ENCODE measurements at regions not wholly inside any gene's neighbourhood (a gene's known extent, or its start where the extent isn't known, plus 50 kb on each side); places are given as distances from the start of the nearest gene placed in this dataset.

DNA sequence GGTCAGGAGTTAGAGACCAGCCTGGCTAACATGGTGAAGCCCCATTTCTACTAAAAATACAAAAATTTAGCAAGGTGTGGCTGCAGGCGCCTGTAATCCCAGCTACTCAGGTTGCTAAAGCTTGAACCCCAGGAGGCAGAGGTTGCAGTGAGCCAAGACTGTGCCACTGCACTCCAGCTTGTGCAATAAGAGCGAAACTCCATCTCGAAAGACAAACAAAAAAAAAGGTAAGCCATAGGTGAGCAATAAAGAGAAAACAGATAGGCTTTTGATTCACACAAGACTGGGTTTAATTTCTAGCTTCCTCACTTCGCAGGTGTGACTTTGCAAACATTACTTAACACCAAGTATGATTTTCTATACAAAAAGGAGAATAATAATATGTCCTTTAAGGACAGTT lies 72.3 kb upstream of the ACBD5 start:
- TF ChIP-seq, protein P1, sequence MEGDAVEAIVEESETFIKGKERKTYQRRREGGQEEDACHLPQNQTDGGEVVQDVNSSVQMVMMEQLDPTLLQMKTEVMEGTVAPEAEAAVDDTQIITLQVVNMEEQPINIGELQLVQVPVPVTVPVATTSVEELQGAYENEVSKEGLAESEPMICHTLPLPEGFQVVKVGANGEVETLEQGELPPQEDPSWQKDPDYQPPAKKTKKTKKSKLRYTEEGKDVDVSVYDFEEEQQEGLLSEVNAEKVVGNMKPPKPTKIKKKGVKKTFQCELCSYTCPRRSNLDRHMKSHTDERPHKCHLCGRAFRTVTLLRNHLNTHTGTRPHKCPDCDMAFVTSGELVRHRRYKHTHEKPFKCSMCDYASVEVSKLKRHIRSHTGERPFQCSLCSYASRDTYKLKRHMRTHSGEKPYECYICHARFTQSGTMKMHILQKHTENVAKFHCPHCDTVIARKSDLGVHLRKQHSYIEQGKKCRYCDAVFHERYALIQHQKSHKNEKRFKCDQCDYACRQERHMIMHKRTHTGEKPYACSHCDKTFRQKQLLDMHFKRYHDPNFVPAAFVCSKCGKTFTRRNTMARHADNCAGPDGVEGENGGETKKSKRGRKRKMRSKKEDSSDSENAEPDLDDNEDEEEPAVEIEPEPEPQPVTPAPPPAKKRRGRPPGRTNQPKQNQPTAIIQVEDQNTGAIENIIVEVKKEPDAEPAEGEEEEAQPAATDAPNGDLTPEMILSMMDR (IDR thresholded peaks at IDR 0.05) = no peak
- no peak for TF ChIP-seq POLR2AphosphoS5 (IDR thresholded peaks at IDR 0.05; ENCODE audit: low read depth, low read length)
